SK-N-SH treated with all-trans-retinoic acid at 6 μM for 48 hours (cell line): ENCODE measurements at regions not wholly inside any gene's neighbourhood (a gene's known extent, or its start where the extent isn't known, plus 50 kb on each side); places are given as distances from the start of the nearest gene placed in this dataset.

ENCODE experiments used
- ATAC-seq: fragments of 200-7000 bp; cut with Tn5 transposase; 3 replicates; pipeline ENCODE4 v1.9.1; 2020; ENCODE audit warnings: mild to moderate bottlenecking, moderate library complexity
- ARNTL ChIP-seq: fragments of 450-650 bp; formaldehyde crosslinking; IDR thresholded peaks from 2 replicates; pipeline ENCODE4 v1.5.0; 2020; ENCODE audit warnings: low read depth, mild to moderate bottlenecking, moderate library complexity, borderline replicate concordance
- BACH2 ChIP-seq: fragments of 250-450 bp; sonication (Bioruptor Pico); IDR thresholded peaks from 2 replicates; pipeline ENCODE4 v1.9.0; 2021; ENCODE audit warnings: mild to moderate bottlenecking, borderline replicate concordance
- CSDC2 ChIP-seq: fragments of 250-450 bp; sonication (Bioruptor Pico); IDR thresholded peaks from 2 replicates; pipeline ENCODE4 v1.5.0; 2020; ENCODE audit warnings: mild to moderate bottlenecking, moderate library complexity
- ESRRG ChIP-seq: fragments of 250-450 bp; sonication (Bioruptor Pico); IDR thresholded peaks from 2 replicates; pipeline ENCODE4 v1.6.1; 2021; ENCODE audit warnings: mild to moderate bottlenecking
- GLIS3 ChIP-seq: fragments of 250-450 bp; sonication (Bioruptor Pico); IDR thresholded peaks from 2 replicates; pipeline ENCODE4 v1.5.0; 2020; ENCODE audit warnings: mild to moderate bottlenecking, moderate library complexity
- ISL1 ChIP-seq: fragments of 250-450 bp; sonication (Bioruptor Pico); IDR thresholded peaks from 2 replicates; pipeline ENCODE4 v2.1.2; 2022; ENCODE audit warnings: mild to moderate bottlenecking, moderate library complexity
- POU6F1 ChIP-seq: fragments of 250-450 bp; sonication (Bioruptor Pico); IDR thresholded peaks from 2 replicates; pipeline ENCODE4 v1.8.0; 2021; ENCODE audit warnings: low read depth, mild to moderate bottlenecking, moderate library complexity, borderline replicate concordance
- PPARA ChIP-seq: fragments of 250-450 bp; sonication (Bioruptor Pico); IDR thresholded peaks from 2 replicates; pipeline ENCODE4 v1.5.0; 2020; ENCODE audit warnings: mild to moderate bottlenecking, borderline replicate concordance
- RARB ChIP-seq: fragments of 250-450 bp; sonication (Bioruptor Pico); IDR thresholded peaks from 2 replicates; pipeline ENCODE4 v1.8.0; 2021; ENCODE audit warnings: mild to moderate bottlenecking, moderate library complexity
- SNAI2 ChIP-seq: fragments of 250-450 bp; sonication (Bioruptor Pico); IDR thresholded peaks from 2 replicates; pipeline ENCODE4 v1.5.0; 2020; ENCODE audit warnings: mild to moderate bottlenecking, moderate library complexity
- TSHZ2 ChIP-seq: fragments of 250-450 bp; sonication (Bioruptor Pico); IDR thresholded peaks from 2 replicates; pipeline ENCODE4 v1.5.0; 2020; ENCODE audit warnings: mild to moderate bottlenecking, moderate library complexity
- ZFP3 ChIP-seq: fragments of 250-450 bp; sonication (Bioruptor Pico); IDR thresholded peaks from 2 replicates; pipeline ENCODE4 v1.5.0; 2020; ENCODE audit warnings: mild to moderate bottlenecking, moderate library complexity
- ZFP30 ChIP-seq: fragments of 450-650 bp; formaldehyde crosslinking; IDR thresholded peaks from 2 replicates; pipeline ENCODE4 v1.5.0; 2022; ENCODE audit warnings: mild to moderate bottlenecking, moderate library complexity
- ZNF70 ChIP-seq: fragments of 450-650 bp; formaldehyde crosslinking; IDR thresholded peaks from 2 replicates; pipeline ENCODE4 v1.5.0; 2020; ENCODE audit warnings: mild to moderate bottlenecking, moderate library complexity
- ZNF8 ChIP-seq: fragments of 450-650 bp; formaldehyde crosslinking; IDR thresholded peaks from 2 replicates; pipeline ENCODE4 v1.5.0; 2020; ENCODE audit warnings: mild to moderate bottlenecking, moderate library complexity
- TF ChIP-seq, protein P1 (sequence below): fragments of 250-450 bp; sonication (Bioruptor Pico); IDR thresholded peaks from 2 replicates; pipeline ENCODE4 v1.5.1; 2021; ENCODE audit warnings: mild to moderate bottlenecking, moderate library complexity

GRCh38 chr5:173490681-173491080, 125.8 kb downstream of the BOD1 start:
- TF ChIP-seq BACH2 (CRISPR knock-in tag), result no peak
- no peak for TF ChIP-seq TSHZ2 (CRISPR knock-in tag)
- no peak for TF ChIP-seq ZNF70
- ATAC-seq, result no peak

DNA sequence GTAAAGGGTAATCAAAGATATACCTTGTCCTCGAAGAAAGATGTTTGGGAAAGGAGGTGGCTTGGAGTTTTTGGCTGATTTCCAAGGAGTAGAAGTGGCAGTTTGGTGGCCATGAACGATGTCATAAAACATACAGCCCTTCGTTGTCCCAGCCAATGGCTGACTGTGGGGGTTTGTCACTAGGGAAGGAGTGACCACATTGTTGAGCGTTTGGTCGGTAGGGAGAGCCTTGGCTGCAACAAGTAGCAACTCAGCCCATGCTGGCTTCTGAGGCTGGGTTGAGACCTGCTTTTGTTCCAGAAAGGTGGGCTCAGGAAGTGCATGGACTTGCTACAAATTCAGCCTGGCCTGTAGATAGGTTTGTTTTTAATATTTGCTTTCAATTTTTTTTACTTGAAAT, 128.3 kb downstream of the BOD1 start:
- TF ChIP-seq ZNF8 (CRISPR knock-in tag) (no peak), CSDC2 (CRISPR knock-in tag) (no peak), PPARA (CRISPR knock-in tag) (no peak), ARNTL (CRISPR knock-in tag) (no peak), ESRRG (CRISPR knock-in tag) (no peak)
- TF ChIP-seq, protein P1, sequence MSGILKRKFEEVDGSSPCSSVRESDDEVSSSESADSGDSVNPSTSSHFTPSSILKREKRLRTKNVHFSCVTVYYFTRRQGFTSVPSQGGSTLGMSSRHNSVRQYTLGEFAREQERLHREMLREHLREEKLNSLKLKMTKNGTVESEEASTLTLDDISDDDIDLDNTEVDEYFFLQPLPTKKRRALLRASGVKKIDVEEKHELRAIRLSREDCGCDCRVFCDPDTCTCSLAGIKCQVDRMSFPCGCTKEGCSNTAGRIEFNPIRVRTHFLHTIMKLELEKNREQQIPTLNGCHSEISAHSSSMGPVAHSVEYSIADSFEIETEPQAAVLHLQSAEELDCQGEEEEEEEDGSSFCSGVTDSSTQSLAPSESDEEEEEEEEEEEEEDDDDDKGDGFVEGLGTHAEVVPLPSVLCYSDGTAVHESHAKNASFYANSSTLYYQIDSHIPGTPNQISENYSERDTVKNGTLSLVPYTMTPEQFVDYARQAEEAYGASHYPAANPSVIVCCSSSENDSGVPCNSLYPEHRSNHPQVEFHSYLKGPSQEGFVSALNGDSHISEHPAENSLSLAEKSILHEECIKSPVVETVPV (CRISPR knock-in tag), result no peak
- no peak for ATAC-seq

DNA sequence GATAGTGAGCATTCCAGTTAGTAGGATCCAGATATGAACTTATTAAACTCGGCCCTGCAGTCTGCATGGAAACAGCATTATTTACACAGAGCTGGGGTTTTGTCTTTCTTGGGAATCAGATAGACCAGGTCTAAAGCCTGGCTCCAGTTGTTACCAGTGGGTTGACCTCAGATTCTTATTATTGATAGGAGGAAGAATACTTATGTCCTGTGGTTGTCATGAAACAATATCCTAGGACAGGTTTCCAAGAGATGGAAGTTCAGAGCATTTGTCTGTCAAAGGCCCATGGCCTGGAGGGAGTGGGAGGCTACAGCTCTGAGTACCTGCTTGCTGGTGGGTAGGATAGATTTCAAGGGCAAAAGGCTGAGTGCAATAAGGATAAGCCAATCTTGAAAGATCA, 129.2 kb downstream of the BOD1 start:
- ATAC-seq, result no peak

GRCh38 chr5:173486355-173487225, 129.9 kb downstream of the BOD1 start:
- TF ChIP-seq GLIS3 (CRISPR knock-in tag) (no peak), RARB (CRISPR knock-in tag) (no peak), TSHZ2 (CRISPR knock-in tag) (no peak), ISL1 (CRISPR knock-in tag) (no peak), CSDC2 (CRISPR knock-in tag) (no peak), ZFP3 (CRISPR knock-in tag) (no peak), SNAI2 (no peak), POU6F1 (CRISPR knock-in tag) (no peak)
- ATAC-seq, result no peak

More for the DNA sequence above, 129.2 kb downstream of the BOD1 start:
- TF ChIP-seq ZFP30 (CRISPR knock-in tag) (no peak), ZNF8 (CRISPR knock-in tag) (no peak)
- TF ChIP-seq, protein P1 (CRISPR knock-in tag), result no peak
- TF ChIP-seq, all 23 proteins: peak for 0
